ENCODE measurements at regions not wholly inside any gene's neighbourhood (a gene's known extent, or its start where the extent isn't known, plus 50 kb on each side); places are given as distances from the start of the nearest gene placed in this dataset.

DNA sequence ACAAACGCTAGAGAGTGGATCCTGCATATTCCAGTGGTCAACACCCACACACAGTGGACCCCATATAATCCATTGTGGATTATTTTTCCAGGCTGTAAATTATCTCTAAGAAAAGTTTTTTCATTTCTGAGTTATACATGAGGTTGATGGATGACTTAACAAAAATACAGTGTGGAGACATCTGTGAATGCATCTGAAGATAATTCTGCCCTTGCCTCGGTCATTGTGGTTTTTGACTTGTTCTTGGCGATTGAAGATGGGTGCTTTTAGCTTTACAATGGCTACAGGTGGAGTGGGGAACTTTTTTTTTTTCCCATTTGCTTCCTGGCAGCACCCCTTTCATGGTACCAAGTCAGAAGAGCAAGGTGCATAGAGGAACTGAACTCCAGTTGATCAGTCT, 242.7 kb downstream of the MYLK4 start:
- Histone ChIP-seq H3K4me2 (ENCODE audit: low read length) (no peak overlapping the region), H3K79me2 (ENCODE audit: insufficient read depth, low read length) (no peaks in the 10 kb centered on the region), H2AFZ (ENCODE audit: low read depth, low read length, poor library complexity, severe bottlenecking) (no peak overlapping the region), H3K36me3 (ENCODE audit: control insufficient read depth in 1 of 2, insufficient read depth in 2 of 2, low read length in 2 of 2) (no peaks in the 10 kb centered on the region), H3K27ac (ENCODE audit: low read depth, low read length) (no peak overlapping the region), H3K9me2 (ENCODE audit: insufficient read depth) (no peaks in the 10 kb centered on the region), H4K20me1 (ENCODE audit: insufficient read depth) (no peaks in the 10 kb centered on the region), H3K27me3 (ENCODE audit: insufficient read depth, low read length) (no peaks in the 10 kb centered on the region), H3K9ac (ENCODE audit: low read length) (no peak overlapping the region), H3K4me3 (replicated peaks in 1 of 2; ENCODE audit: low read depth in 1 of 2, low read length in 2 of 2) (no peak overlapping the region), H3K9me3 (ENCODE audit: control insufficient read depth in 1 of 2, insufficient read depth in 1 of 2, low read depth in 1 of 2, low read length in 2 of 2) (no peaks in the 10 kb centered on the region), H3K4me1 (ENCODE audit: control insufficient read depth in 1 of 2, insufficient read depth in 2 of 2, low read length in 2 of 2) (no peaks in the 10 kb centered on the region)
- TF ChIP-seq RAD21 (IDR thresholded peaks at IDR 0.05; ENCODE audit: low read depth) (no peak), SIN3A (IDR thresholded peaks at IDR 0.05; ENCODE audit: low read depth) (no peak), ZFX (IDR thresholded peaks at IDR 0.05) (no peak), ATF3 (IDR thresholded peaks at IDR 0.05) (no peak), POLR2AphosphoS5 (IDR thresholded peaks at IDR 0.05; ENCODE audit: low read depth, low read length) (no peak), SP1 (IDR thresholded peaks at IDR 0.05; ENCODE audit: low read depth) (no peak), CBX3 (IDR thresholded peaks at IDR 0.05; ENCODE audit: low read depth) (no peak), SRF (IDR thresholded peaks at IDR 0.05; ENCODE audit: low read depth) (no peak), YY1 (IDR thresholded peaks at IDR 0.05; ENCODE audit: extremely low read depth, insufficient replicate concordance, low read depth, low read length) (no peak)
- ChIA-PET RAD21 (ENCODE audit: low non-redundant PET in 1 of 2, low total read pairs in 2 of 2, uncharacterized antibody in 2 of 2, unreplicated experiment in 2 of 2) (no interaction called here), CTCF (no interaction called here), POLR2A (no interaction called here)
- no peak for ATAC-seq
- intact Hi-C loops (cut with micrococcal nuclease), result no loop called here
- no TSS peak for BruUV-seq (replicated peaks)
- DNase-seq (ENCODE audit: low read depth, low spot score), result no peak

DNA sequence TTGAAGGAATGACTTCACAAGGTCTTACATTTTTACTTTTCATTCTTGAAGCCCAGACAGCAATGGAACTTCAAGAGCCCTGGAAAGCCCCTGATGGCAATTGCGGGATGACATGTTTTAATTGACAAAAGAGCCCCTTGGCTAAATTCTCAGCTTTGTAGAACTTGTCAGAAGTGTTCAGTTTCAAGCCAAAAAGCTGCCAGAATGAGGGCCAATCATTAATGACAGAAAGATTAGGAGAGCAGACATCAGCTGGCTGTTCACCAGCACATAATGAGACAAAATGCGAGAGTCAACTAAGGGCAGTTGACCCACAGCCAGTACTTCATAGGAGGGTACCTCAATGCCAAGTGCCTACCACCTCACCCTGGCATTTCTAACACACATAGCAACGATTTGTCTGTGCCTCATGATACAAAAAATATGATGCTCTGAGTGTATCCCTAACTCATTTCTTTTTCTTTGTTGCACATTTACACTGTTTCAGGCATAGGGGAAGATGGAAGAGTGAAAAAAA, 243.1 kb downstream of the MYLK4 start:
- H3K79me2 ChIP-seq (ENCODE audit: insufficient read depth, low read length), result no peaks in the 10 kb centered on the region
- no peak for DNase-seq (ENCODE audit: low read depth, low spot score)
- no peaks in the 10 kb centered on the region for H3K9me3 ChIP-seq (ENCODE audit: control insufficient read depth in 1 of 2, insufficient read depth in 1 of 2, low read depth in 1 of 2, low read length in 2 of 2)
- H3K9ac ChIP-seq (ENCODE audit: low read length), result no peak overlapping the region
- ChIA-PET POLR2A (no interaction called here), RAD21 (ENCODE audit: low non-redundant PET in 1 of 2, low total read pairs in 2 of 2, uncharacterized antibody in 2 of 2, unreplicated experiment in 2 of 2) (no interaction called here), CTCF (no interaction called here)
- ATAC-seq, result no peak
- H3K4me2 ChIP-seq (ENCODE audit: low read length), result no peak overlapping the region
- no TSS peak for BruUV-seq (replicated peaks)
- no peak overlapping the region for H3K4me3 ChIP-seq (replicated peaks in 1 of 2; ENCODE audit: low read depth in 1 of 2, low read length in 2 of 2)
- TF ChIP-seq ZBTB33 (IDR thresholded peaks at IDR 0.05; ENCODE audit: extremely low read depth, insufficient replicate concordance, low read length), result no peak
- TF ChIP-seq CBX3 (IDR thresholded peaks at IDR 0.05; ENCODE audit: low read depth), result no peak
- TF ChIP-seq ZFX (IDR thresholded peaks at IDR 0.05), result no peak
- TF ChIP-seq, protein P1, sequence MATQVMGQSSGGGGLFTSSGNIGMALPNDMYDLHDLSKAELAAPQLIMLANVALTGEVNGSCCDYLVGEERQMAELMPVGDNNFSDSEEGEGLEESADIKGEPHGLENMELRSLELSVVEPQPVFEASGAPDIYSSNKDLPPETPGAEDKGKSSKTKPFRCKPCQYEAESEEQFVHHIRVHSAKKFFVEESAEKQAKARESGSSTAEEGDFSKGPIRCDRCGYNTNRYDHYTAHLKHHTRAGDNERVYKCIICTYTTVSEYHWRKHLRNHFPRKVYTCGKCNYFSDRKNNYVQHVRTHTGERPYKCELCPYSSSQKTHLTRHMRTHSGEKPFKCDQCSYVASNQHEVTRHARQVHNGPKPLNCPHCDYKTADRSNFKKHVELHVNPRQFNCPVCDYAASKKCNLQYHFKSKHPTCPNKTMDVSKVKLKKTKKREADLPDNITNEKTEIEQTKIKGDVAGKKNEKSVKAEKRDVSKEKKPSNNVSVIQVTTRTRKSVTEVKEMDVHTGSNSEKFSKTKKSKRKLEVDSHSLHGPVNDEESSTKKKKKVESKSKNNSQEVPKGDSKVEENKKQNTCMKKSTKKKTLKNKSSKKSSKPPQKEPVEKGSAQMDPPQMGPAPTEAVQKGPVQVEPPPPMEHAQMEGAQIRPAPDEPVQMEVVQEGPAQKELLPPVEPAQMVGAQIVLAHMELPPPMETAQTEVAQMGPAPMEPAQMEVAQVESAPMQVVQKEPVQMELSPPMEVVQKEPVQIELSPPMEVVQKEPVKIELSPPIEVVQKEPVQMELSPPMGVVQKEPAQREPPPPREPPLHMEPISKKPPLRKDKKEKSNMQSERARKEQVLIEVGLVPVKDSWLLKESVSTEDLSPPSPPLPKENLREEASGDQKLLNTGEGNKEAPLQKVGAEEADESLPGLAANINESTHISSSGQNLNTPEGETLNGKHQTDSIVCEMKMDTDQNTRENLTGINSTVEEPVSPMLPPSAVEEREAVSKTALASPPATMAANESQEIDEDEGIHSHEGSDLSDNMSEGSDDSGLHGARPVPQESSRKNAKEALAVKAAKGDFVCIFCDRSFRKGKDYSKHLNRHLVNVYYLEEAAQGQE (IDR thresholded peaks at IDR 0.05; ENCODE audit: low read depth), result no peak
- TF ChIP-seq FOSL1 (IDR thresholded peaks at IDR 0.05; ENCODE audit: low read depth), result no peak
- no peak for TF ChIP-seq POLR2A (IDR thresholded peaks at IDR 0.05; ENCODE audit: borderline replicate concordance, extremely low read depth, insufficient read depth, insufficient read length)
- TF ChIP-seq EZH2 (IDR thresholded peaks at IDR 0.05), result no peak
- no peak for TF ChIP-seq EZH2phosphoT487 (IDR thresholded peaks at IDR 0.05; ENCODE audit: borderline replicate concordance)
- no peak for TF ChIP-seq YY1 (IDR thresholded peaks at IDR 0.05; ENCODE audit: extremely low read depth, insufficient replicate concordance, low read depth, low read length)
- no peak for TF ChIP-seq SP1 (IDR thresholded peaks at IDR 0.05; ENCODE audit: low read depth)
- TF ChIP-seq ZNF274 (IDR thresholded peaks at IDR 0.05; ENCODE audit: low read depth, low read length), result no peak
- TF ChIP-seq CEBPB (IDR thresholded peaks at IDR 0.05; ENCODE audit: low read depth), result no peak
- intact Hi-C loops (cut with micrococcal nuclease), result no loop called here
- no peaks in the 10 kb centered on the region for H3K36me3 ChIP-seq (ENCODE audit: control insufficient read depth in 1 of 2, insufficient read depth in 2 of 2, low read length in 2 of 2)
- no peaks in the 10 kb centered on the region for H4K20me1 ChIP-seq (ENCODE audit: insufficient read depth)
- H2AFZ ChIP-seq (ENCODE audit: low read depth, low read length, poor library complexity, severe bottlenecking), result no peak overlapping the region
- H3K27me3 ChIP-seq (ENCODE audit: insufficient read depth, low read length), result no peaks in the 10 kb centered on the region
- H3K27ac ChIP-seq (ENCODE audit: low read depth, low read length), result no peak overlapping the region
- no peaks in the 10 kb centered on the region for H3K9me2 ChIP-seq (ENCODE audit: insufficient read depth)
- no peaks in the 10 kb centered on the region for H3K4me1 ChIP-seq (ENCODE audit: control insufficient read depth in 1 of 2, insufficient read depth in 2 of 2, low read length in 2 of 2)

Measured in HCT116 (cell line).